GM18907 (cell line): ENCODE measurements at regions not wholly inside any gene's neighbourhood (a gene's known extent, or its start where the extent isn't known, plus 50 kb on each side); places are given as distances from the start of the nearest gene placed in this dataset.

Source experiments
- ATAC-seq: cut with Tn5 transposase; IDR thresholded peaks from one replicate; pipeline ENCODE4 v1.9.1; 2021; ENCODE audit warnings: mild to moderate bottlenecking, moderate library complexity; ENCODE audit not compliant: unreplicated experiment

DNA sequence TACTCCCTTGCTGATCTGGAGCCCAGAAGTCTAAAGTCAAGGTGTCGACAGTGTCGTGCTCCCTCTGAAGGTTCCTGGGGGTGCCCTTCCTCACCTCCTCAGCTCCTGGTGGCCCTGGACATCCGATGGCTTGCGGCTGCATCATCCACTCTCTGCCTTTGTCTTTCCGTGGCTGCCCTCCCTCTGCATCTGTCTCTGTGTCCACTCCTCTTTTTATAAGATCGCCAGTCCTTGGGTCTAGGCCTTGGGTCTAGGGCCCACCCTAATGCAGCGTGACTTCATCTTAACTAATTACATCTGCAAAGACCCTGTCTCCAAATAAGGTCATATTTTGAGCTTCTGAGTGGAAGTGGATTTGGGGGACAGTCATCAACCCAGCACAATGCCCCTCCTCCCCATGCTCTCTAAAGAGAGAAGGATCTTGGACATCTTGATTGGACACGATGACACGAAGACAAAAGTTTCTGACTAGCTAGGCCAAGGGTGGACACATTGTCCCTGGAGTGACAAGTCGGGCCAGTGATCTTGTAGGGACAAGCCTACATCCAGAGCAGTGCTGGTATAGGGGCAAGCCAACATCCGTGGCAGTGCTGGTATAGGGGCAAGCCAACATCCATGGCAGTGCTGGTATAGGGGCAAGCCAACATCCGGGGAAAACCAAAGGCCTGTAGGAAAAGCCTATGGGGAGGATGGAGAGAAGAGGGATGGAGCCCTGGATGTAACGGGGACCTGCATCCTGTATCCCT is 93.9 kb upstream of the DIO3 start:
- no peak for ATAC-seq

DNA sequence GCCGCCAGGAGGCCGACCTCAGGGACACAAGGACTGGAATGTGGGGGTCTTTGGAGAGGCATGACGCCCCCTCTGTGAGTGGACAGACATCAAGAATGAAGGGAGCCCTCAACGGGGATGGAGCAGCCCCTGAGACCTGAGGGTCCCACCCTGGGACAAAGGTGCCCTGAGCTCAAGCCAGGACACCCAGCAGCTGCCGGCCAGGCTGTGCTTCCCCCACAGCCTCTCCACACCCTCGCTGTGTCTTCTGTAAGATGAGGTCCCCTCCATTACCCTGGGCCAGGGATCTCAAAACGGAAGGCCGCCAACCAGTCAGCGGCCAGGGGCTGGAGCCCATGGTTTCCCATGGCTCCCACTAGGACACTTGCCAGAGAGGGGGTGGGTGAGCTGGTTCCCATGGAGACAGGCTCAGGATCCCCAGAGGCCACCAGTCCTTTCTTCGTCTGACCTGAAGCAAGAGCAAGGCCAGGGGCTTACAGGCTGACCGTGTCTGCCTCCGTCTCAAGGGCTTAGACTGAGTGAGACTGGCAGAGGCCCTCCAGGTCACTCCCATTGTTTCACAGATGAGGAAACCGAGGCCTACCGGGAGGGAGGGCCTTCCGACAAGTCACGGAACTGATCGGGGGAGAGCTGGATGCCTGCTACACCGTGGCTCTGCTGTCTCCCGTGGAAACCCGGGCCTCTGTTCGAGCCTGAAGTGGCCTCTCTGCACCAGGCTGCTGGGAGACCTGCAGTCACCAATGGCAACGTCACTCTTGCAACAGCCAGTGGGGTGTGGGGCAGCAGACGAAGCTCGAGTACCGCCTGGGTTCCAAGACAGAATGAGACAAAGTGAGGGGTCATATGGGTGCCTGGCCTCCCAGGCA is 91.7 kb upstream of the DIO3 start:
- ATAC-seq: no peak

GRCh38 chr14:101470266-101470665 is 91.0 kb upstream of the DIO3 start:
- no peak for ATAC-seq

- no peak for ATAC-seq
These were observed 89.4 kb upstream of the DIO3 start for GRCh38 chr14:101471723-101472517.

DNA sequence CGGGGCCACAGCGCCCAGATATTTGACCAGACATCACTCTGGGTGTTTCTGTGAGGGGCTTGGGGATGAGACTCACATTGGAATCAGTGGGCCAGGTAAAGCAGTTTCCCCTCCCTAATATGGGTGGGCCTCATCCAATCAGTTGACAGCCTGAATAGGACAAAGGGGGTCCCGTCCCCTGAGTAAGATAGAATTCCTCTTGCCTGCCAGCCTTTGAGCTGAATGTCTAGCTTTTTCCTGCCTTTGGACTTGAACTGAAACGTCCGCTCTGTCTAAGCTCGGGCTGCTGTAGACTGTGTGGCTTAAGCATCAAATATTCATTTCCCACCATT is 88.8 kb upstream of the DIO3 start:
- no peak for ATAC-seq

GRCh38 chr14:101473045-101473729 is 88.1 kb upstream of the DIO3 start:
- no peak for ATAC-seq

- ATAC-seq: no peak
These were observed 87.3 kb upstream of the DIO3 start for GRCh38 chr14:101473795-101474562.

DNA sequence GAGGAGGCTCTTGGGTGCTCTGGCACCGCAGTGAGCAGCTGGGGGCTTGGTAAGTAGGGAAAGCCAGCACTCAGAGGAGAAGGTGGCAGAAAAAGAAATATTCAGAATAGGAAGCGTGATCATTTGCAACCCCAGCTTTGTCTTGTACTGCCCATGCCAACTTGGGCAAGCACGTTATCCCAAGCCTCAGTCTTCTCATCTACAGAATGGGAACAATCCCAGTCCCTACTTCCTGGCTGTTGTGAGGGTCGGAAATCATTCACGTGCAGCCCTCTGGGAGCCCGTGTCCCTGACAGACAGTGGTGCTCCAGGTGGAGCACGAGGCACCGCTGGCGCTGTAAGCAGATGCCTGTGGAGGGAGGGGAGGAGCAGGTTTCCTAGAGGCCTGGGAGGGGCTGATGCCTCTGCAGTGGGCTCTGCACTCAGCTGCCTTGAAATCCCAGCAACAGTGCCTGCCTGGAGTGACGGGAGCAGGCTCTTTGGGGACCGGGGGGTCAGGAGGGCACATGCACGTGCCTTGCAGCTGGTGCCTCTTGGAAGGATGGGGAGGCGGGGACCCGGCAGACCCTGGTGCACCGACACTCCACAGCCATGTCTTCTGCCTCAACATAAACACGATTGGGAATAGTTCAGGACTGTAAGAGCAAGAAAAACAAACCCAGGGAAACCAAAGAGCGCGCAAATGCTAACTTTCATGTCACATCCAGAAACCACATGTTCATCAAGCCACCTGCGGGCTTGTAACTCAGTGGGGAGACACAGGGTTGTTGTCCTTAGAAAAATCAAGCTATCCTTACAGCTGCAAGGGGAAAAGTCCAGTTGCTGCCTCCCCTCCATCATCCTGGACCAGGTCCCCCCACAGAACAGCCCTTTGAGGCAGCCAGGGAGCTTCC is 86.5 kb upstream of the DIO3 start:
- no peak for ATAC-seq

DNA sequence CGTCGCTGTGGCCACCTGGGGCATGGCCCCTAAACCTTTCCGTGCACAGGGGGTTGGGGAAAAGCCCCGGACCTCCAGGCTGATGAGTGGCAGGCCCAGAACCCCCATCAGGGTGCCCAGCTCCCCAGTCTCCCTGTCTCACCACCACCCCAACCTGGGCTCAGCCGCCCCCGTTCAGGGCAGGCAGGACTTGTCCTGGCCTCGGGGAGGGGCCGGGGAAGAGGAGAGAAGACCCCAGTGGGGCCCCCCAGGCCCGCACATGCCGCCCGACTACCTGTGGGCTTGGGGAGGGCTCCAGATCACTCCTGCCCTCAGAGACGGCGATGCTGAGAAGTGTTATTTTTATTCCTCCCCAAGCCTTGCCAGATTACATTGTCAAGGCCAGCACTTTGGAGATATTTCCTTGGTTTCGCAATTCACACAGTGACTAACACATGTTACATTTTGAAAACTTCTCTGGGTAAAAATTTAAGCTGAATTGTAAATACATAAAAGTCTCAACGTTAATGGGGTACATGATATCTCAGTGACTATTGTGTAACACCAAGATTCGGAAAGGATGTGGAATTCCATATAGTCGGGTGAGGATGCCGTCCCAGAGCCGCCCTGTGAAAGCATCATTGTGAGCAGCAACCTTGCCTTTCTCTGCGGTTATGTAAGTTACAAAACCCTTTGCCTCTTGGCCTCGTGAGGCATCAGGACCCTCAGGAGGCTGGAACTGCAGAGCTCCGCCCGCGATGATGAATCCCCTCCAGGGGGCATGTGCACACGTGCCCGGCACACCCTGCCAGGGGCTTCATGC is 85.6 kb upstream of the DIO3 start:
- no peak for ATAC-seq

DNA sequence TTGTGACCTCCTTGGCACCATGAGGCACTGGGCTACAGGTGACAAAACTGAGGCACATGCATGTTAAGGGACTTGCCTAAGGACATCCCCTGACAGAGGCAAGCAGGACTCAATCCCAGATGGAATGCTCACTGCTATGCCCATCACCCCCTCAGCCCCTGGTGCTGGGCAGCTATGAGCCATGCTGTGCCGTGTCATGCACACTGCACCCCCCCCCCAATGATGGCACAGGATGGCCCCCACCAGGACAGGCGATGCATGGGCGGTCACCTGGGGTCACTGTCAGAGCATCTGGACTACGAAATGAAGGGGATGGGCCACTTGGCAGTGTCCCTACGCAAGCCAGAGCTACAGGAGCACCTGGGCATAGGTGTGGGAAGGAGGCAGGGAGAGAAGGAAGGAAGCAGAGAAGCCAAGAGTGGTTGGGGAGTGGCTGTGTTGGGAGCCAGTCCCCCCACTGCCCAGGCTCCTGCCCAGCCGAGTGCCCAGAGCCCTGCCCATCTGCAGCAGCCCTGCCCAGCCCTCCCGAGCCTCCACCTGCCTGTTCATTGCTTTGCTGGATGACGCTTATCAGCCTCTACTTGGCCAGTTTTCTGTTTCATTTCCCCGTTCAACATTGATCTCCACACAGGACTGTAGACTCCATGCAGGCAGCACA is 84.9 kb upstream of the DIO3 start:
- no peak for ATAC-seq

DNA sequence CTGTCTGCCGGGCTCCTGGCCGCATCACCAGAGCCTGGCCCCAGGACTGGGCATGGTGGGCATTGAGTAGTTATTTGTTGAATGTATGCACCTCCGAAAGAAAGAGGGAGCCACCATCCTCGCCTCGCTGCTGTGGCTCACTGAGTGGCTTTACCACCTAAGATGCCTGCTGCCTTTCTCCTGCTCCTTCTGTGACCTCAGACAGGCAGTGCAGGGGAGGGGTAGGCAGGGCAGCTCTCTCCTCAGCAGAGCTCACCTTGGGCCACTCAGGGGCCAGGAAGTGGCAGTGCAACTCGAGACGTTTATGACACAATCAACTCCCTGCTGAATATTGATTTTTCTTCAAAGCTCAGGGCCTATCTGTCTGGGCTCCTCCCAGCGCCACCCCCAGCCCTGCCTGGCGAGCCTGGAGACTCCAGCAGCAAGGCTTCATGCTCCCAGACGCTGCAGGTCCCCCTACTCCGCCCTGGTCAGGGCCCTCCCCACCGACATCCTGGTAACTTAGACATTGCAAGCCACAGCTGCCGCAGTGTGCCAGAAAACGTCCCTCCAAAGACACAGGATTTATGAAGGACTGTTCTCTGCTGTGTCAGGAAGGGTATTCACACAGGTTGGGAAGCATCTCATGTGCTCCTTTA is 84.3 kb upstream of the DIO3 start:
- ATAC-seq: no peak

GRCh38 chr14:101477648-101478047 is 83.6 kb upstream of the DIO3 start:
- ATAC-seq: no peak

DNA sequence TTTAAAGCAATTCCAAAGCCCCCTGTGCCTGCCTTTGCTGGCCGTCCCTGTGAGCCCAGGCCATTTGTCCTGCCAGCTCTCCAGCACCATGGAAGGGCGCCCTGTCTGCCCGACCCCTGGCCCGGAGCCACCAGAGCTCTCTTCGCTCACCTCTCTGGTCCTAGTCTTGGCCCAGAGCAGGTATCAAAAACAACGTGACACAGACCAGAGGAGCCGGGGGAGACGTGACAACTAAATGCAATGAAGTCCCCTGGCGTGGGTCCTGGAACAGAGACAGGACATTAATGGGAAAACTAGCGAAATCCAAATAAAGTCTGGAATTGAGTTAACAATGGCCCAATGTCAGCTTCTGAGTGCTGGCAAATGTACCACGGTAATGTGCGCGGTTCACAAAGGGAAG is 83.2 kb upstream of the DIO3 start:
- no peak for ATAC-seq

DNA sequence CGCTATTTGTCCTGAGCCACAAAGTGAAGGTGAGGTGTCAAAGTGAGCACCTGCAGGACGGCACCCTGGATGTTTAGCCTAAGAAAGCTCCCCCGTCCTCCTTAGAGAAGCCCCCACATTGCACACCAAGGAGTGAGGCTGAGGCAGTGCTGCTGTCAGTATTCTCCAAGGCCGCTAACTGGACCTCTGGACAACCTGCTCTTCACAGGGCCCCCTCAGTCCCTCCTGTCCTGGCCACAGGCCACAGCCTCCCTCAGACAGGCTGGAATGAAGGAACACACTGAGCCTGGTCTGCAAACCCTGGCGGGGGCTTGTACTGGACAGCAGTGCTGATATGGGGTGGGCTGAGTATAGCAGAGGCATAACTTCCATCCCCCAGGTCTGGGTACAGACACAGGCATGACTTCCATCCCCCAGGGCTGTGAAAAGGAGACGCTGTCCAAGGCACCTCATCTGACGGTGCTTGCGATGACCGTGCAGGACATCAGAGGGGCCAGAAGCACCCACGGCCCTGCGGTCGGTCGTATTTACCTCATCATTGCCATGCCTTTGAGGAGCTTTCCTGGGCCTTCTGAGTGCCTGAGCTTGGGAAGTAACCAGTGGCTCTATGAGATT is 82.4 kb upstream of the DIO3 start:
- no peak for ATAC-seq

DNA sequence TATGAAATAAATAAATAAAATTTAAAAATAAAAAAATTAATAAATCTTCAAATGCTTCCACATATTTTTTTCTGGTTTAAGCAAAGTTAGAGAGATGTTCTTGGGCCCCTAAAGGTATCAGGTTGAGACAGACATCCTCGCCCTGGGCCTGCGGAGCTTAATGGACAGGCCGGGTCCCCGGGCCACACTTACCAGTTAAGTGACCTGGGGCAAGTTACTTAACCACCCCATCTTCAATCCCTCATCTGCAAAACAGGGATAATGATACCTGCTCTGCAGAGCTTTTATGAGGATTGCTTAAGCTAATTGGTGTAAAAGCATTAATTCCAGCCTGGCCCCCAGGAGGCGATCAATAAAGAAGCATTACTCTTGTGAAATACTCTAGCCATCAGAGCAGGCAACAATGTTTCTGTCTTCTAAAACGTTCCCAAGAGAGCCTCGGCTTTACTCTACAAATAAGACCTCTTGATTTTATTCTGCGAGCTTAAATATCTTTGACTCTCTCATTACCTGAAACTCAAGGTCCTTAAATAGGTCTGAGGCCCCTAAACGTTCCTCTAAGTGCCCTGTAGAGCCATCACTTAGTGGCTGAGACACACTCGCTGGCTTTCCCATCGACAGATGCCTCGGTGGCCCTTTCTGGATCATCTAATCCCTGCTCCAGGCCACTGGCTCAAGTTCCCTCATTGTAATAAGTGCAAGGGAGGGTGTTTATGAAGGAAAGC is 81.1 kb upstream of the DIO3 start:
- no peak for ATAC-seq

- no peak for ATAC-seq
These were observed 80.4 kb upstream of the DIO3 start for GRCh38 chr14:101480747-101481530.
